K562 (cell line): ENCODE measurements at regions not wholly inside any gene's neighbourhood (a gene's known extent, or its start where the extent isn't known, plus 50 kb on each side); places are given as distances from the start of the nearest gene placed in this dataset.

Experiments
- CTCF ChIP-seq, 3 experiments: IDR thresholded peaks in 2 of 3; conservative IDR thresholded peaks in 1 of 3; 2 replicates each; pipeline ENCODE4 v1.5.1; 2011 to 2012; ENCODE audit warnings: low read length in 3 of 3, mild to moderate bottlenecking in 3 of 3, control low read depth in 2 of 3, improper control_type of control experiment in 1 of 3, inconsistent platforms in 1 of 3, low read depth in 1 of 3, mixed read lengths in 1 of 3, moderate library complexity in 1 of 3; ENCODE audit not compliant: insufficient read depth in 2 of 3
- ELK3 ChIP-seq: fragments of 450-650 bp; formaldehyde crosslinking; IDR thresholded peaks from 2 replicates; pipeline ENCODE4 v1.4.0; 2020; ENCODE audit warnings: mild to moderate bottlenecking
- MEF2A ChIP-seq: IDR thresholded peaks from 2 replicates; pipeline ENCODE4 v1.6.1; 2011; ENCODE audit warnings: low read depth, mild to moderate bottlenecking, low read length, moderate library complexity; ENCODE audit not compliant: control insufficient read depth
- NFIC ChIP-seq: fragments of 450-650 bp; IDR thresholded peaks from 2 replicates; pipeline ENCODE4 v1.6.1; 2017; ENCODE audit warnings: mild to moderate bottlenecking, inconsistent platforms
- POLR2AphosphoS2 ChIP-seq: IDR thresholded peaks from 2 replicates; pipeline ENCODE4 v1.6.1; 2012; ENCODE audit warnings: low read length, improper control_type of control experiment
- RAD51 ChIP-seq: fragments of 450-650 bp; IDR thresholded peaks from 2 replicates; pipeline ENCODE4 v1.7.1; 2016; ENCODE audit warnings: low read depth, mild to moderate bottlenecking, borderline replicate concordance
- RCOR1 ChIP-seq, 2 experiments: IDR thresholded peaks; 2 replicates each; pipeline ENCODE4 v1.6.1; 2012; ENCODE audit warnings: low read depth in 2 of 2, low read length in 2 of 2, borderline replicate concordance in 1 of 2, improper control_type of control experiment in 1 of 2
- SMAD3 ChIP-seq: fragments of 450-650 bp; formaldehyde crosslinking; conservative IDR thresholded peaks from 2 replicates; pipeline ENCODE4 v1.4.0; 2020; ENCODE audit warnings: mild to moderate bottlenecking
- SP1 ChIP-seq: sonication (generic); formaldehyde crosslinking; IDR thresholded peaks from 2 replicates; pipeline ENCODE4 v1.8.1; 2022; ENCODE audit warnings: mild to moderate bottlenecking, missing genetic modification reagents
- STAG1 ChIP-seq: sonication (generic); formaldehyde crosslinking; IDR thresholded peaks from 2 replicates; pipeline ENCODE4 v1.5.0; 2020; ENCODE audit warnings: missing genetic modification reagents, borderline replicate concordance
- U2AF2 ChIP-seq: fragments of 200-400 bp; formaldehyde crosslinking; optimal IDR thresholded peaks from 2 replicates; pipeline ENCODE3; 2017; ENCODE audit warnings: low read depth, mild to moderate bottlenecking, low read length

GRCh38 chr16:85484347-85485300 lies 128.5 kb upstream of the GSE1 start:
- TF ChIP-seq ELK3 (no peak), SP1 (CRISPR knock-in tag) (no peak), RCOR1 (IDR thresholded peaks at IDR 0.05; ENCODE audit: borderline replicate concordance in 1 of 2, low read depth in 2 of 2, low read length in 2 of 2) (no peak), RAD51 (no peak), MEF2A (no peak), SMAD3 (CRISPR knock-in tag) (no peak), STAG1 (CRISPR knock-in tag) (no peak), CTCF (IDR thresholded peaks at IDR 0.05 in 2 of 3, conservative IDR thresholded peaks at IDR 0.05 in 1 of 3; ENCODE audit: insufficient read depth in 2 of 3, low read depth in 1 of 3, low read length in 3 of 3) (no peak), NFIC (no peak), U2AF2 (no peak), POLR2AphosphoS2 (no peak)
